K562 (cell line): ENCODE measurements at regions not wholly inside any gene's neighbourhood (a gene's known extent, or its start where the extent isn't known, plus 50 kb on each side); places are given as distances from the start of the nearest gene placed in this dataset.

Source experiments
- ATAC-seq: fragments of 200-7000 bp; cut with Tn5 transposase; 3 replicates; pipeline ENCODE4 v1.9.1; 2020; ENCODE audit warnings: moderate library complexity
- BruUV-seq: library from RNA; stranded (reverse); fragments of 400-500 nt; replicated peaks from 2 replicates; lab custom pipeline; 2021; lab: Mats Ljungman, UMichigan
- CTCF ChIA-PET: fragments of 300-600 bp; formaldehyde crosslinking; extraction: SDS; loops from one replicate; lab custom pipeline; 2021; ENCODE audit warnings: low intra/inter-chr PET ratio; lab: Yijun Ruan, JAX
- POLR2A ChIA-PET: fragments of 300-600, 350-650 bp; sonication (Branson Sonifier 250); formaldehyde crosslinking; extraction: SDS; loops from one replicate; lab custom pipeline; 2021; ENCODE audit warnings: antibody characterized with exemption, inconsistent platforms; lab: Yijun Ruan, JAX
- DNase-seq, 4 experiments: peaks; one replicate each; pipeline versions ENCODE4 v3.0.0 to v3.0.0-alpha.2; 2011 to 2018; ENCODE audit warnings: low spot score in 3 of 4, mixed read lengths in 3 of 4; ENCODE audit errors: extremely low read depth in 1 of 4
- FAIRE-seq: peaks from 2 replicates; lab custom pipeline; 2011; peaks lifted over from hg19 to GRCh38; lab: Jason Lieb, UNC
- H2AFZ ChIP-seq: 2 replicates; pipeline ENCODE4 v1.6.0; 2011; ENCODE audit warnings: low read depth, low read length, control low read depth, inconsistent platforms
- H3K27ac ChIP-seq: fragments of 200-600 bp; 3 replicates; pipeline ENCODE4 v1.8.0; 2011; ENCODE audit warnings: low read depth, mild to moderate bottlenecking, control low read depth, inconsistent platforms, low read length, moderate library complexity, mixed read lengths; ENCODE audit errors: extremely low read depth
- H3K27me3 ChIP-seq, 2 experiments: fragments of 300-600 bp in 1 of 2; 2 replicates in 1 of 2; 3 replicates in 1 of 2; pipeline versions ENCODE4 v1.6.0 to v1.8.0; 2011; ENCODE audit warnings: inconsistent platforms in 2 of 2, low read length in 2 of 2, mild to moderate bottlenecking in 1 of 2, mixed read lengths in 1 of 2, moderate library complexity in 1 of 2; ENCODE audit not compliant: control insufficient read depth in 2 of 2, insufficient read depth in 2 of 2
- H3K36me3 ChIP-seq: fragments of 300-600 bp; 3 replicates; pipeline ENCODE4 v1.8.0; 2011; ENCODE audit warnings: mild to moderate bottlenecking, low read length, inconsistent platforms; ENCODE audit not compliant: control insufficient read depth, insufficient read depth
- H3K4me1 ChIP-seq, 2 experiments: fragments of 200-600 bp in 1 of 2; replicated peaks in 1 of 2; 2 replicates in 1 of 2; 3 replicates in 1 of 2; pipeline versions ENCODE4 v1.5.1 to v1.8.0; 2011; ENCODE audit warnings: inconsistent platforms in 2 of 2, low read length in 2 of 2, mild to moderate bottlenecking in 1 of 2, mixed read lengths in 1 of 2, moderate library complexity in 1 of 2; ENCODE audit not compliant: control insufficient read depth in 2 of 2, insufficient read depth in 2 of 2
- H3K4me2 ChIP-seq: 2 replicates; pipeline ENCODE4 v1.6.1; 2011; ENCODE audit warnings: low read length, control low read depth, inconsistent platforms, mixed read lengths; ENCODE audit not compliant: insufficient read depth
- H3K4me3 ChIP-seq: fragments of 200-600 bp; sonication (generic), shearing (Covaris generic); 2 replicates; pipeline ENCODE4 v1.5.1; 2016; ENCODE audit warnings: control low read depth, inconsistent platforms
- H3K79me2 ChIP-seq: fragments of 200-600 bp; 3 replicates; pipeline ENCODE4 v1.8.0; 2011; ENCODE audit warnings: low read length, inconsistent platforms; ENCODE audit not compliant: control insufficient read depth, insufficient read depth
- H3K9ac ChIP-seq, 2 experiments: 2 replicates each; pipeline versions ENCODE4 v1.6.0 to v1.6.1; 2011; ENCODE audit warnings: low read depth in 2 of 2, low read length in 2 of 2, control low read depth in 1 of 2, inconsistent platforms in 1 of 2, mild to moderate bottlenecking in 1 of 2, mixed read lengths in 1 of 2; ENCODE audit not compliant: insufficient read depth in 1 of 2
- H3K9me1 ChIP-seq: one replicate; pipeline ENCODE4 v1.6.0; 2011; ENCODE audit warnings: inconsistent platforms, mild to moderate bottlenecking, low read length, moderate library complexity; ENCODE audit not compliant: control insufficient read depth, insufficient read depth
- H3K9me3 ChIP-seq: replicated peaks from 2 replicates; pipeline ENCODE4 v1.5.1; 2011; ENCODE audit warnings: low read depth, low read length, inconsistent platforms; ENCODE audit not compliant: control insufficient read depth, insufficient read depth
- H4K20me1 ChIP-seq: replicated peaks from 2 replicates; pipeline ENCODE4 v1.6.1; 2011; ENCODE audit warnings: low read length, inconsistent platforms, mixed read lengths; ENCODE audit not compliant: control insufficient read depth, insufficient read depth
- FOXM1 ChIP-seq, 2 experiments: fragments of 450-650 bp in 1 of 2; sonication (generic) in 1 of 2; formaldehyde crosslinking in 1 of 2; IDR thresholded peaks; 2 replicates each; pipeline versions ENCODE4 v1.6.1 to v1.9.0; 2017 to 2022; ENCODE audit warnings: low read depth in 2 of 2, mild to moderate bottlenecking in 2 of 2, missing genetic modification reagents in 1 of 2, moderate library complexity in 1 of 2
- HNRNPK ChIP-seq: fragments of 200-400 bp; formaldehyde crosslinking; IDR thresholded peaks from one replicate; pipeline ENCODE4 v1.6.1; 2018; ENCODE audit warnings: mild to moderate bottlenecking, low read depth, low read length; ENCODE audit not compliant: poor library complexity, severe bottlenecking
- RAD21 ChIP-seq, 2 experiments: fragments of 250-450 bp in 1 of 2; fragments of 450-650 bp in 1 of 2; sonication (Bioruptor Pico) in 1 of 2; formaldehyde crosslinking in 1 of 2; IDR thresholded peaks in 1 of 2; conservative IDR thresholded peaks in 1 of 2; 2 replicates each; pipeline versions ENCODE4 v1.4.0 to v1.8.0; 2020 to 2022; ENCODE audit warnings: mild to moderate bottlenecking in 2 of 2, moderate library complexity in 1 of 2
- RFX1 ChIP-seq: fragments of 450-650 bp; IDR thresholded peaks from 2 replicates; pipeline ENCODE4 v1.6.1; 2016; ENCODE audit warnings: mild to moderate bottlenecking, moderate library complexity
- WGBS: fragments of 100-300 bp; shearing (Covaris generic); methylation state at CpG from one replicate; pipeline ENCODE4 v1.1.6; 2016; ENCODE audit warnings: low coverage, mixed read lengths; ENCODE audit not compliant: insufficient coverage; ENCODE audit errors: missing lambda C conversion rate; 5-methylcytosine and 5-hydroxymethylcytosine counted together
- in situ Hi-C: fragments of 300-500 bp; cut with MboI; formaldehyde crosslinking; loops from 4 replicates; pipeline ENCODE4 v1.15.0; 2018; ENCODE audit warnings: inconsistent platforms, mixed read lengths
- intact Hi-C: fragments of 100-400 bp; cut with micrococcal nuclease; formaldehyde crosslinking; loops from 2 replicates; pipeline ENCODE4 v1.14.2; 2022
- TF ChIP-seq, protein P1 (sequence below), 3 experiments: IDR thresholded peaks in 2 of 3; conservative IDR thresholded peaks in 1 of 3; 2 replicates each; pipeline ENCODE4 v1.5.1; 2011 to 2012; ENCODE audit warnings: low read length in 3 of 3, mild to moderate bottlenecking in 3 of 3, control low read depth in 2 of 3, improper control_type of control experiment in 1 of 3, inconsistent platforms in 1 of 3, low read depth in 1 of 3, mixed read lengths in 1 of 3, moderate library complexity in 1 of 3; ENCODE audit not compliant: insufficient read depth in 2 of 3

DNA sequence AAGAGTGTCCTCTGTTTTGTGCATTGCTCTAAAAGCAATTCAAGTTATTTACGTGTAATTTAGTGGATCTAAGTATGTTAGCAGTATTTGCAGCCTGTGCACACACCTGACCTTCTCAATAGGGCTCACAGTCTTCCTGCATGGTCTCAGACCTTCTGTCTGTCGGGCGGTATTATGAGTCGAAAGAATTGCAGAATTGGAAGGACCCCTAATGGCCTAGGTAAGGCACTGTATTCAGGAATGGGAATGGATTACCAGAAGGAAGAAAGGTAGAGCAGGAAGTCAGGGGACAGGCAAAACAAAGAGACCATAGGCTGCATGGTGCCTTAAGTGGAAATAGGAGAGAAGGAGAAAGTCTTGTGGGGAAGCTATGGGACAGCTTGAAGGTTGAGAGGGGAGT, 341.6 kb downstream of the VRK1 start:
- POLR2A ChIA-PET = interaction anchor here (0.7 to 1.1 kb wide), 2 partner anchors 14 to 272 kb away, joined by 3 read pairs; no protein-coding TSS in a partner anchor
- in situ Hi-C loops = no loop called here
- TF ChIP-seq HNRNPK (no peak), RFX1 (no peak), RAD21 (CRISPR knock-in tag; conservative IDR thresholded peaks at IDR 0.05 in 1 of 2, IDR thresholded peaks at IDR 0.05 in 1 of 2) (peak in 1 of 2 experiments; percentile 40; a peak in 1 of 4 replicates), FOXM1 (IDR thresholded peaks at IDR 0.05; ENCODE audit: low read depth) (no peak), FOXM1 (CRISPR knock-in tag; IDR thresholded peaks at IDR 0.05; ENCODE audit: low read depth) (no peak)
- TF ChIP-seq, protein P1, sequence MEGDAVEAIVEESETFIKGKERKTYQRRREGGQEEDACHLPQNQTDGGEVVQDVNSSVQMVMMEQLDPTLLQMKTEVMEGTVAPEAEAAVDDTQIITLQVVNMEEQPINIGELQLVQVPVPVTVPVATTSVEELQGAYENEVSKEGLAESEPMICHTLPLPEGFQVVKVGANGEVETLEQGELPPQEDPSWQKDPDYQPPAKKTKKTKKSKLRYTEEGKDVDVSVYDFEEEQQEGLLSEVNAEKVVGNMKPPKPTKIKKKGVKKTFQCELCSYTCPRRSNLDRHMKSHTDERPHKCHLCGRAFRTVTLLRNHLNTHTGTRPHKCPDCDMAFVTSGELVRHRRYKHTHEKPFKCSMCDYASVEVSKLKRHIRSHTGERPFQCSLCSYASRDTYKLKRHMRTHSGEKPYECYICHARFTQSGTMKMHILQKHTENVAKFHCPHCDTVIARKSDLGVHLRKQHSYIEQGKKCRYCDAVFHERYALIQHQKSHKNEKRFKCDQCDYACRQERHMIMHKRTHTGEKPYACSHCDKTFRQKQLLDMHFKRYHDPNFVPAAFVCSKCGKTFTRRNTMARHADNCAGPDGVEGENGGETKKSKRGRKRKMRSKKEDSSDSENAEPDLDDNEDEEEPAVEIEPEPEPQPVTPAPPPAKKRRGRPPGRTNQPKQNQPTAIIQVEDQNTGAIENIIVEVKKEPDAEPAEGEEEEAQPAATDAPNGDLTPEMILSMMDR (IDR thresholded peaks at IDR 0.05 in 2 of 3, conservative IDR thresholded peaks at IDR 0.05 in 1 of 3; ENCODE audit: insufficient read depth in 2 of 3, low read depth in 1 of 3, low read length in 3 of 3) = peak; percentile 21 to 46 (median 23); a peak in 3 of 6 replicates

More for the DNA sequence above, 341.6 kb downstream of the VRK1 start:
- no peaks in the 10 kb centered on the region for H3K4me1 ChIP-seq
- H3K9me3 ChIP-seq = no peaks in the 10 kb centered on the region
- CTCF ChIA-PET = no interaction called here
- H3K27me3 ChIP-seq = no peaks in the 10 kb centered on the region; a peak in 1 of 5 replicates
- no peak overlapping the region for H2AFZ ChIP-seq
- H3K36me3 ChIP-seq = no peaks in the 10 kb centered on the region
- intact Hi-C loops = loop anchor here (10.0 kb wide), 1 partner anchor 554 kb away; no protein-coding TSS in a partner anchor
- ATAC-seq (peak; percentile 70), DNase-seq (peak in 2 of 4 experiments; percentile 4 to 6), FAIRE-seq (no peak)
- H3K79me2 ChIP-seq = no peaks in the 10 kb centered on the region
- no peaks in the 10 kb centered on the region for H3K9me1 ChIP-seq
- no peak overlapping the region for H3K27ac ChIP-seq
- H4K20me1 ChIP-seq = no peaks in the 10 kb centered on the region
- WGBS = 0% methylated on average over 4 of the region's 4 CpGs
- H3K9ac ChIP-seq = no peak overlapping the region
- BruUV-seq = no TSS peak
- no peak overlapping the region for H3K4me2 ChIP-seq
- H3K4me3 ChIP-seq = no peak overlapping the region
